ENCODE measurements at regions not wholly inside any gene's neighbourhood (a gene's known extent, or its start where the extent isn't known, plus 50 kb on each side); places are given as distances from the start of the nearest gene placed in this dataset.

DNA sequence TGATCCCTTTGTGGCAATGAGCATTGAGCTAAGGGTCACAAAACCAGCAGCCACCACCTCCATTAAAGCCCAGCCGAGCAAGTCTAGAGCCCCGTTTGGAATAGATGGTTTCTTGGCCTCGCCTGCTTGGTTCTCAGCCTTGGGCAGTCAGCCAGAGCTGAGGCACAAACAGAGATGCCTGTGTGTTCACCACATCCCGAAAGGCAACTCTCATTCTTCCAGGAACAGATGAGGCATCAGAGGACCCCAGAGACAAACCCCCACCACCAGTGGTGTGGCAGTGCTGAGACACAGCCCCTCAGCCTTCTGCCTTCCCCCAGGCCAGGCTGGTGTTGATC is 203.3 kb upstream of the ZMIZ1 start:
- Histone ChIP-seq H3K27ac (no peak overlapping the region), H3K27me3 (replicated peaks) (peaks cover 2% of the 10 kb centered on the region), H3K4me3 (ENCODE audit: low read depth, low read length) (no peak overlapping the region), H3K36me3 (replicated peaks) (no peaks in the 10 kb centered on the region)
- in situ Hi-C loops (cut with HindIII; ENCODE audit: low pct_ligation_motif_present, low sequenced_read_pairs), result no loop called here
- DNase-seq, result no peak
- TF ChIP-seq, protein P1, sequence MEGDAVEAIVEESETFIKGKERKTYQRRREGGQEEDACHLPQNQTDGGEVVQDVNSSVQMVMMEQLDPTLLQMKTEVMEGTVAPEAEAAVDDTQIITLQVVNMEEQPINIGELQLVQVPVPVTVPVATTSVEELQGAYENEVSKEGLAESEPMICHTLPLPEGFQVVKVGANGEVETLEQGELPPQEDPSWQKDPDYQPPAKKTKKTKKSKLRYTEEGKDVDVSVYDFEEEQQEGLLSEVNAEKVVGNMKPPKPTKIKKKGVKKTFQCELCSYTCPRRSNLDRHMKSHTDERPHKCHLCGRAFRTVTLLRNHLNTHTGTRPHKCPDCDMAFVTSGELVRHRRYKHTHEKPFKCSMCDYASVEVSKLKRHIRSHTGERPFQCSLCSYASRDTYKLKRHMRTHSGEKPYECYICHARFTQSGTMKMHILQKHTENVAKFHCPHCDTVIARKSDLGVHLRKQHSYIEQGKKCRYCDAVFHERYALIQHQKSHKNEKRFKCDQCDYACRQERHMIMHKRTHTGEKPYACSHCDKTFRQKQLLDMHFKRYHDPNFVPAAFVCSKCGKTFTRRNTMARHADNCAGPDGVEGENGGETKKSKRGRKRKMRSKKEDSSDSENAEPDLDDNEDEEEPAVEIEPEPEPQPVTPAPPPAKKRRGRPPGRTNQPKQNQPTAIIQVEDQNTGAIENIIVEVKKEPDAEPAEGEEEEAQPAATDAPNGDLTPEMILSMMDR (IDR thresholded peaks at IDR 0.05; ENCODE audit: low read depth, low read length, missing control alignments), result no peak

- no peak for DNase-seq
Observed at GRCh38 chr10:78865931-78866717, 202.6 kb upstream of the ZMIZ1 start.

DNA sequence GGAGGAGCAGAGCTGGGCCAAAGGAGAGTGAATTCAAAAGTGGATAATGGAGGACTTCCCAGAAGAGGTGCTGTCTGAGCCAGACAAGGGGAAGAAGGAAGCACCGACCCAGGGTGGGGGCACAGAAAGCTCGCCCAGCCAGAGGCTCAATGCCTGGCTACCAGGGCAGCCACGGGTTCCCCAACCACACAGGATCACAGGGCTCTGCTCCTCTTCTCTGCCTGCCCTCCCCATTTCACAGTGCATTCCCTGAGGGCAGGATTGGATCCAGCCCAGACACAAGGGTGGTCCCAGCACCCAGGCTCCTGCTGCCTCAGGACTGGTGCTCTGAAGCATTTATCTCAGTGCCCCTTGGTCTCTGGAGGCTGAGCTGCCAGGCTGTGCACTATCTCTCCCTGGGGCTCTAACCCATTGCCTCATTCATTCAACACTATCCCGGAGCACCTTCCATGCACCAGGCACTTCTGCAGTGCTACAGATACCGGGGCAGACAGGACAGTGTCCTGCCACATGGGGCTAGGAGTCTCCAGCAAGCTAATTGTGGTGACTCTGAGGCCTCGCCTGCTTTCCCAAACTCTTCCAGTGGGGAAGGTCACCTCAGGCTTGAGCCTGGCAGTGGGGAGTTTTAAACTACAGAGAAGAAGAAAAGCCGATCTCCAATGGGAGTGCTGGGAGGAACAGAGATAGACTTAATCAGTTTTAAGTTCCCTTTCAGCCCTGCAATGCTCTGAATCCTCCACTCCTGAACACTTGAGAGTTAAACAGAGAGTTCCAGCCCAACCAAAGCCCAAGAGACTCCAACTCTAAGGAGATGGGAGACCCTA is 201.8 kb upstream of the ZMIZ1 start:
- Histone ChIP-seq H3K4me3 (ENCODE audit: low read depth, low read length) (no peak overlapping the region), H3K27ac (no peak overlapping the region), H3K27me3 (replicated peaks) (peaks cover 4% of the 10 kb centered on the region), H3K36me3 (replicated peaks) (no peaks in the 10 kb centered on the region)
- TF ChIP-seq, protein P1 (IDR thresholded peaks at IDR 0.05; ENCODE audit: low read depth, low read length, missing control alignments), result no peak
- in situ Hi-C loops (cut with HindIII; ENCODE audit: low pct_ligation_motif_present, low sequenced_read_pairs), result no loop called here
- no peak for DNase-seq

More at GRCh38 chr10:78865931-78866717, 202.6 kb upstream of the ZMIZ1 start:
- Histone ChIP-seq H3K27ac (no peak overlapping the region), H3K4me3 (ENCODE audit: low read depth, low read length) (no peak overlapping the region), H3K27me3 (replicated peaks) (peaks cover 2% of the 10 kb centered on the region), H3K36me3 (replicated peaks) (no peaks in the 10 kb centered on the region)
- in situ Hi-C loops (cut with HindIII; ENCODE audit: low pct_ligation_motif_present, low sequenced_read_pairs), result no loop called here
- TF ChIP-seq, protein P1 (IDR thresholded peaks at IDR 0.05; ENCODE audit: low read depth, low read length, missing control alignments), result no peak

- DNase-seq, result no peak
- Histone ChIP-seq H3K36me3 (replicated peaks) (no peaks in the 10 kb centered on the region), H3K27me3 (replicated peaks) (peaks cover 4% of the 10 kb centered on the region), H3K4me3 (ENCODE audit: low read depth, low read length) (no peak overlapping the region), H3K27ac (no peak overlapping the region)
- TF ChIP-seq, protein P1 (IDR thresholded peaks at IDR 0.05; ENCODE audit: low read depth, low read length, missing control alignments), result no peak
- in situ Hi-C loops (cut with HindIII; ENCODE audit: low pct_ligation_motif_present, low sequenced_read_pairs), result no loop called here
Observed at GRCh38 chr10:78867555-78867939, 201.2 kb upstream of the ZMIZ1 start.

GRCh38 chr10:78868048-78868447 is 200.7 kb upstream of the ZMIZ1 start:
- H3K36me3 ChIP-seq (replicated peaks), result no peaks in the 10 kb centered on the region
- no peak overlapping the region for H3K27ac ChIP-seq
- in situ Hi-C loops (cut with HindIII; ENCODE audit: low pct_ligation_motif_present, low sequenced_read_pairs), result no loop called here
- no peak for DNase-seq
- no peak overlapping the region for H3K4me3 ChIP-seq (ENCODE audit: low read depth, low read length)
- H3K27me3 ChIP-seq (replicated peaks), result peaks cover 4% of the 10 kb centered on the region
- TF ChIP-seq, protein P1 (IDR thresholded peaks at IDR 0.05; ENCODE audit: low read depth, low read length, missing control alignments), result no peak

Data from brain microvascular endothelial cell (primary cell).